GM12878 (cell line): ENCODE measurements at regions not wholly inside any gene's neighbourhood (a gene's known extent, or its start where the extent isn't known, plus 50 kb on each side); places are given as distances from the start of the nearest gene placed in this dataset.

Source experiments
- CEBPB ChIP-seq, 2 experiments: fragments of 150-350 bp in 1 of 2; IDR thresholded peaks; 2 replicates each; pipeline ENCODE4 v1.6.1; 2012 to 2014; ENCODE audit warnings: low read depth in 2 of 2, low read length in 2 of 2, borderline replicate concordance in 1 of 2, inconsistent platforms in 1 of 2
- CTCF ChIP-seq, 3 experiments: IDR thresholded peaks in 2 of 3; conservative IDR thresholded peaks in 1 of 3; 2 replicates each; pipeline ENCODE4 v1.5.1; 2011; ENCODE audit warnings: low read depth in 3 of 3, low read length in 3 of 3, mild to moderate bottlenecking in 3 of 3, control low read depth in 2 of 3, moderate library complexity in 2 of 3, inconsistent platforms in 1 of 3, mixed read lengths in 1 of 3; ENCODE audit not compliant: control insufficient read depth in 2 of 3, insufficient read depth in 1 of 3; ENCODE audit errors: extremely low read depth in 1 of 3
- ESRRA ChIP-seq: IDR thresholded peaks from 2 replicates; pipeline ENCODE4 v1.6.1; 2012; ENCODE audit warnings: mild to moderate bottlenecking, low read length, improper control_type of control experiment
- ETV6 ChIP-seq, 2 experiments: fragments of 450-650 bp in 1 of 2; IDR thresholded peaks in 1 of 2; conservative IDR thresholded peaks in 1 of 2; 2 replicates each; pipeline ENCODE4 v1.6.1; 2014; ENCODE audit warnings: antibody characterized with exemption in 1 of 2, borderline replicate concordance in 1 of 2, low read depth in 1 of 2, mild to moderate bottlenecking in 1 of 2, moderate library complexity in 1 of 2
- EZH2 ChIP-seq: IDR thresholded peaks from 2 replicates; pipeline ENCODE4 v1.6.1; 2012; ENCODE audit warnings: low read depth, mild to moderate bottlenecking, control low read depth, inconsistent platforms, low read length, borderline replicate concordance; ENCODE audit not compliant: control insufficient read depth
- MYC ChIP-seq: IDR thresholded peaks from 2 replicates; pipeline ENCODE4 v1.6.1; 2011; ENCODE audit warnings: mild to moderate bottlenecking, low read length, moderate library complexity, inconsistent platforms; ENCODE audit not compliant: insufficient read depth, insufficient replicate concordance, insufficient read length, severe bottlenecking
- POLR2A ChIP-seq: IDR thresholded peaks from 2 replicates; pipeline ENCODE4 v1.6.1; 2011; ENCODE audit warnings: low read depth, mild to moderate bottlenecking, low read length
- POLR2AphosphoS5 ChIP-seq: IDR thresholded peaks from 2 replicates; pipeline ENCODE4 v1.6.1; 2011; ENCODE audit warnings: mild to moderate bottlenecking, low read length, inconsistent platforms
- SMC3 ChIP-seq: IDR thresholded peaks from 2 replicates; pipeline ENCODE4 v1.6.1; 2011; ENCODE audit warnings: low read length, improper control_type of control experiment, borderline replicate concordance

- no peak for TF ChIP-seq ESRRA
- no peak for TF ChIP-seq SMC3
- no peak for TF ChIP-seq ETV6 (conservative IDR thresholded peaks at IDR 0.05 in 1 of 2, IDR thresholded peaks at IDR 0.05 in 1 of 2; ENCODE audit: borderline replicate concordance in 1 of 2, low read depth in 1 of 2)
- no peak for TF ChIP-seq POLR2A
- no peak for TF ChIP-seq EZH2
- TF ChIP-seq CTCF (IDR thresholded peaks at IDR 0.05 in 2 of 3, conservative IDR thresholded peaks at IDR 0.05 in 1 of 3; ENCODE audit: control insufficient read depth in 2 of 3, extremely low read depth in 1 of 3, insufficient read depth in 1 of 3, low read depth in 3 of 3, low read length in 3 of 3), result no peak
- TF ChIP-seq MYC, result no peak
- no peak for TF ChIP-seq CEBPB (IDR thresholded peaks at IDR 0.05; ENCODE audit: borderline replicate concordance in 1 of 2, low read depth in 2 of 2, low read length in 2 of 2)
- TF ChIP-seq POLR2AphosphoS5, result no peak
Measured at GRCh38 chr13:44760434-44760833, 184.3 kb upstream of the TSC22D1 start.
